ENCODE measurements at regions not wholly inside any gene's neighbourhood (a gene's known extent, or its start where the extent isn't known, plus 50 kb on each side); places are given as distances from the start of the nearest gene placed in this dataset.

- no peak for TF ChIP-seq CTCF (IDR thresholded peaks at IDR 0.05; ENCODE audit: poor library complexity, severe bottlenecking)
- no peak for TF ChIP-seq MXI1 (conservative IDR thresholded peaks at IDR 0.05; ENCODE audit: poor library complexity, severe bottlenecking)
- TF ChIP-seq POLR2AphosphoS5 (IDR thresholded peaks at IDR 0.05), result no peak
- TF ChIP-seq EZH2 (IDR thresholded peaks at IDR 0.05; ENCODE audit: borderline replicate concordance, insufficient read depth, low read length, poor library complexity, severe bottlenecking), result no peak
- TF ChIP-seq TAF1 (IDR thresholded peaks at IDR 0.05; ENCODE audit: low read depth), result no peak
- no peak for TF ChIP-seq EP300 (conservative IDR thresholded peaks at IDR 0.05; ENCODE audit: poor library complexity, severe bottlenecking)
- TF ChIP-seq RAD21 (conservative IDR thresholded peaks at IDR 0.05), result no peak
Measured at GRCh38 chr18:77996737-77997136, 747.1 kb downstream of the GALR1 start.
